Parathyroid adenoma (tissue), 2 donors: ENCODE measurements at regions not wholly inside any gene's neighbourhood (a gene's known extent, or its start where the extent isn't known, plus 50 kb on each side); places are given as distances from the start of the nearest gene placed in this dataset.

Source experiments
- H2AFZ ChIP-seq: fragments of 300-600 bp; sonication (generic); one replicate; pipeline ENCODE4 v1.7.0; 2017; ENCODE audit warnings: antibody characterized with exemption, mild to moderate bottlenecking
- H3K27ac ChIP-seq: fragments of 300-600 bp; sonication (generic); one replicate; pipeline ENCODE4 v1.7.0; 2017
- H3K27me3 ChIP-seq: fragments of 300-600 bp; sonication (generic); one replicate; pipeline ENCODE4 v1.7.0; 2017; ENCODE audit warnings: low read length; ENCODE audit not compliant: control insufficient read depth, insufficient read depth
- H3K36me3 ChIP-seq: fragments of 300-600 bp; sonication (generic); one replicate; pipeline ENCODE4 v1.7.0; 2017; ENCODE audit warnings: low read length; ENCODE audit not compliant: control insufficient read depth, insufficient read depth
- H3K4me1 ChIP-seq: fragments of 300-600 bp; sonication (generic); one replicate; pipeline ENCODE4 v1.7.0; 2017; ENCODE audit warnings: control low read depth
- H3K4me2 ChIP-seq: fragments of 300-600 bp; sonication (generic); one replicate; pipeline ENCODE4 v1.7.0; 2017; ENCODE audit warnings: low read length
- H3K4me3 ChIP-seq: fragments of 300-600 bp; sonication (generic); one replicate; pipeline ENCODE4 v1.7.0; 2017; ENCODE audit warnings: low read depth, low read length
- H3K79me2 ChIP-seq: fragments of 300-600 bp; sonication (generic); one replicate; pipeline ENCODE4 v1.7.0; 2017; ENCODE audit warnings: control low read depth
- H3K9ac ChIP-seq: fragments of 300-600 bp; sonication (generic); one replicate; pipeline ENCODE4 v1.7.0; 2017; ENCODE audit warnings: mild to moderate bottlenecking
- H3K9me3 ChIP-seq: fragments of 300-600 bp; sonication (generic); one replicate; pipeline ENCODE4 v1.7.0; 2017; ENCODE audit warnings: low read length; ENCODE audit not compliant: control insufficient read depth
- CTCF ChIP-seq: fragments of 300-600 bp; sonication (generic); IDR thresholded peaks from one replicate; pipeline ENCODE4 v1.7.0; 2017; ENCODE audit warnings: antibody characterized with exemption, mild to moderate bottlenecking
- donor health status: primary hyperparathyroidism.

GRCh38 chr19:28989739-28990138, 223.2 kb downstream of the UQCRFS1 start:
- H3K36me3 ChIP-seq = no peaks in the 10 kb centered on the region
- no peaks in the 10 kb centered on the region for H3K79me2 ChIP-seq
- H3K4me2 ChIP-seq = no peak overlapping the region
- H2AFZ ChIP-seq = peak overlapping the region; percentile 53
- TF ChIP-seq CTCF = no peak
- H3K4me1 ChIP-seq = peaks cover 19% of the 10 kb centered on the region
- no peak overlapping the region for H3K9ac ChIP-seq
- H3K9me3 ChIP-seq = no peaks in the 10 kb centered on the region
- peak overlapping the region; percentile 33 for H3K27ac ChIP-seq
- H3K27me3 ChIP-seq = no peaks in the 10 kb centered on the region
- H3K4me3 ChIP-seq = no peak overlapping the region

GRCh38 chr19:28988066-28988465, 224.9 kb downstream of the UQCRFS1 start:
- H3K27me3 ChIP-seq = no peaks in the 10 kb centered on the region
- H3K27ac ChIP-seq = no peak overlapping the region
- no peak overlapping the region for H3K4me3 ChIP-seq
- H3K9me3 ChIP-seq = no peaks in the 10 kb centered on the region
- no peaks in the 10 kb centered on the region for H3K79me2 ChIP-seq
- H3K9ac ChIP-seq = no peak overlapping the region
- H3K36me3 ChIP-seq = no peaks in the 10 kb centered on the region
- peaks cover 19% of the 10 kb centered on the region for H3K4me1 ChIP-seq
- H3K4me2 ChIP-seq = no peak overlapping the region
- no peak overlapping the region for H2AFZ ChIP-seq
- TF ChIP-seq CTCF = no peak

DNA sequence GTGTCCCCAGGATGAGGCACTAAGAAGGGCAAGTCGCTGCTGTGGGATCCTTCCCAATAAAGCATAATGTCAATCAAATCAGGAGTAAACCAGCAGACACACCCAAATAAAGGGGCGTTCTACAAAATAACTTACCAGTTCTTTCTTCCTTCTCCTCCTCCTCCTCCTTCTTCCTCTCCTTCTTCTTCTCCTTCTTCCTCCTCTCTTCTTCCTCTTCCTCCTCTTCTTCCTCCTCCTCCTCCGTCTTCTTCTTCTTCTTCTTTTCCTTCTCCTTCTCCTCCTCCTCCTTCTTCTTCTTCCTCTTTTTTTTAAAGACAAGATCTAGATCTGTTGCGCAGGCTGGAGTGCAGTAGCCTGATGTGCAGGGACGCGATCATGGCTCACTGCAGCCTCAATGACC, 225.8 kb downstream of the UQCRFS1 start:
- no peak for TF ChIP-seq CTCF
- Histone ChIP-seq H3K27me3 (no peaks in the 10 kb centered on the region), H3K79me2 (no peaks in the 10 kb centered on the region), H2AFZ (no peak overlapping the region), H3K4me3 (no peak overlapping the region), H3K9ac (no peak overlapping the region), H3K36me3 (no peaks in the 10 kb centered on the region), H3K27ac (no peak overlapping the region), H3K4me2 (no peak overlapping the region), H3K4me1 (peaks cover 19% of the 10 kb centered on the region), H3K9me3 (no peaks in the 10 kb centered on the region)

- Histone ChIP-seq H3K4me3 (no peak overlapping the region), H2AFZ (no peak overlapping the region), H3K27me3 (no peaks in the 10 kb centered on the region), H3K36me3 (no peaks in the 10 kb centered on the region), H3K4me2 (no peak overlapping the region), H3K79me2 (no peaks in the 10 kb centered on the region), H3K9ac (no peak overlapping the region), H3K9me3 (no peaks in the 10 kb centered on the region), H3K27ac (no peak overlapping the region), H3K4me1 (peaks cover 9% of the 10 kb centered on the region)
- TF ChIP-seq CTCF = no peak
Measured at GRCh38 chr19:28985201-28985600, 227.8 kb downstream of the UQCRFS1 start.

- no peak overlapping the region for H3K27ac ChIP-seq
- no peak for TF ChIP-seq CTCF
- no peak overlapping the region for H3K4me2 ChIP-seq
- no peak overlapping the region for H3K4me3 ChIP-seq
- H3K79me2 ChIP-seq = no peaks in the 10 kb centered on the region
- no peak overlapping the region for H2AFZ ChIP-seq
- H3K9me3 ChIP-seq = no peaks in the 10 kb centered on the region
- H3K4me1 ChIP-seq = no peaks in the 10 kb centered on the region
- H3K9ac ChIP-seq = no peak overlapping the region
- no peaks in the 10 kb centered on the region for H3K27me3 ChIP-seq
- no peaks in the 10 kb centered on the region for H3K36me3 ChIP-seq
Measured at GRCh38 chr19:28984315-28984714, 228.6 kb downstream of the UQCRFS1 start.
